Nephron progenitor cell (in vitro differentiated cells): ENCODE measurements at regions not wholly inside any gene's neighbourhood (a gene's known extent, or its start where the extent isn't known, plus 50 kb on each side); places are given as distances from the start of the nearest gene placed in this dataset.

Experiments used
- DNase-seq: peaks from one replicate; pipeline ENCODE4 v3.0.0; 2021
- H3K27ac Mint-ChIP-seq: 2 replicates; pipeline ENCODE4 v1.8.0; 2021; ENCODE audit warnings: mild to moderate bottlenecking, moderate library complexity, mixed read lengths
- H3K27me3 Mint-ChIP-seq: 2 replicates; pipeline ENCODE4 v1.8.0; 2021; ENCODE audit warnings: mild to moderate bottlenecking, low read depth, mixed read lengths; ENCODE audit not compliant: poor library complexity
- H3K36me3 Mint-ChIP-seq: 2 replicates; pipeline ENCODE4 v1.8.0; 2021; ENCODE audit warnings: low read depth, mixed read lengths
- H3K4me1 Mint-ChIP-seq: 2 replicates; pipeline ENCODE4 v1.8.0; 2021; ENCODE audit warnings: mixed read lengths
- H3K4me3 Mint-ChIP-seq: 2 replicates; pipeline ENCODE4 v1.8.0; 2021; ENCODE audit warnings: mild to moderate bottlenecking, moderate library complexity, mixed read lengths
- H3K9me3 Mint-ChIP-seq: 2 replicates; pipeline ENCODE4 v1.8.0; 2021; ENCODE audit warnings: mild to moderate bottlenecking, moderate library complexity, mixed read lengths
- TF ChIP-seq, protein P1 (sequence below): fragments of 200-600 bp; sonication (generic); IDR thresholded peaks from 2 replicates; pipeline ENCODE4 v1.5.0; 2021; ENCODE audit warnings: antibody characterized with exemption

DNA sequence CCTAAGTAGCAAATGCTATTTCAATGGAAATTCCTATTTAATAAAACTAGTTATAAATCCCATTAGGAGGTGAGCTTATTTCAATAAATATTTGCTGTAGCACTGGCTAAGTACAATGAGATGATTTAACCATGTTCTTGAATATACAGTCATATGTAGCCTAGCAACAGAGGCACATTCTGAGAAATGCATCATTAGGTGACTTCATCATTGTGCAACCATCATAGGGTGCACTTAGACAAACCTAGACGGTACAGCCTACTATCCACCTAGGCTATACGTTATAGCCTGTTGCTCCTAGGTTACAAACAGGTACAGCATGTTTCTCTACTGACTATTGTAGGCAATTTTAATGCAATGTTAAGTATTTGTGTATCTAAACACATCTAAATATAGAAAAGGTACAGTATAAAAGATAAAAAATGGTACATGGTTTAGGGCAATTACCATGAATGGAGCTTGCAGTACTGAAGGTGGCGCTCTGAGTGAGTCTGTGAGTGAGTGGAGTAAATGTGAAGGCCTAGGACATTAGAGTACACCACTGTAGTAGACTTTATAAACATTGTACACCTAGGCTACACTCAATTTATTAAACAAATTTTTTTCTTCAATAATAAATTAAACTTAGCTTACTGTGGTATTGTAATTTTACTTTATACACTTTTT, 350.1 kb downstream of the CASP12 start:
- DNase-seq, result no peak
- no peaks in the 10 kb centered on the region for H3K36me3 Mint-ChIP-seq
- TF ChIP-seq, protein P1, sequence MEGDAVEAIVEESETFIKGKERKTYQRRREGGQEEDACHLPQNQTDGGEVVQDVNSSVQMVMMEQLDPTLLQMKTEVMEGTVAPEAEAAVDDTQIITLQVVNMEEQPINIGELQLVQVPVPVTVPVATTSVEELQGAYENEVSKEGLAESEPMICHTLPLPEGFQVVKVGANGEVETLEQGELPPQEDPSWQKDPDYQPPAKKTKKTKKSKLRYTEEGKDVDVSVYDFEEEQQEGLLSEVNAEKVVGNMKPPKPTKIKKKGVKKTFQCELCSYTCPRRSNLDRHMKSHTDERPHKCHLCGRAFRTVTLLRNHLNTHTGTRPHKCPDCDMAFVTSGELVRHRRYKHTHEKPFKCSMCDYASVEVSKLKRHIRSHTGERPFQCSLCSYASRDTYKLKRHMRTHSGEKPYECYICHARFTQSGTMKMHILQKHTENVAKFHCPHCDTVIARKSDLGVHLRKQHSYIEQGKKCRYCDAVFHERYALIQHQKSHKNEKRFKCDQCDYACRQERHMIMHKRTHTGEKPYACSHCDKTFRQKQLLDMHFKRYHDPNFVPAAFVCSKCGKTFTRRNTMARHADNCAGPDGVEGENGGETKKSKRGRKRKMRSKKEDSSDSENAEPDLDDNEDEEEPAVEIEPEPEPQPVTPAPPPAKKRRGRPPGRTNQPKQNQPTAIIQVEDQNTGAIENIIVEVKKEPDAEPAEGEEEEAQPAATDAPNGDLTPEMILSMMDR, result no peak
- H3K4me1 Mint-ChIP-seq, result peaks cover 18% of the 10 kb centered on the region
- no peaks in the 10 kb centered on the region for H3K27me3 Mint-ChIP-seq
- H3K27ac Mint-ChIP-seq, result no peak overlapping the region
- no peak overlapping the region for H3K4me3 Mint-ChIP-seq
- no peaks in the 10 kb centered on the region for H3K9me3 Mint-ChIP-seq

DNA sequence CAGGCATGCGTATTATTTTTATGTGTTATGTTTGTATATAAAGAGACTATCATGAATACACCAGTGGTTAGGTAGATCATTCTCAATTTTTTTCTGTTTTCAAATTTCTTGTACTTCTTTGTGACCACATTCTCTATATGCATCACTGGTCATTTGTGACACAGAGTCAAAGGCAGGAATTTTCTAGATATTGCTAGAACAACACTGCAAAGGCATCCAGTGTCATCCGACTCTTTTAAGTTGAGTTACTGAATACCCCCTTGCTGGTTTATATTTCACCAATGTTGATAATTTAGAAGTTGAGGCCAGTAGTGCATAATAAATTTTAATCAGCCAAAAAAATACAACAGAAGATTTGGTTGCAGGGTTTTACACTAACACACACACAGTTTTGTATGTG, 351.8 kb downstream of the CASP12 start:
- TF ChIP-seq, protein P1, result no peak
- no peak for DNase-seq
- H3K4me1 Mint-ChIP-seq, result peaks cover 22% of the 10 kb centered on the region
- H3K27me3 Mint-ChIP-seq, result no peaks in the 10 kb centered on the region
- no peak overlapping the region for H3K4me3 Mint-ChIP-seq
- no peaks in the 10 kb centered on the region for H3K9me3 Mint-ChIP-seq
- H3K27ac Mint-ChIP-seq, result no peak overlapping the region
- no peaks in the 10 kb centered on the region for H3K36me3 Mint-ChIP-seq

DNA sequence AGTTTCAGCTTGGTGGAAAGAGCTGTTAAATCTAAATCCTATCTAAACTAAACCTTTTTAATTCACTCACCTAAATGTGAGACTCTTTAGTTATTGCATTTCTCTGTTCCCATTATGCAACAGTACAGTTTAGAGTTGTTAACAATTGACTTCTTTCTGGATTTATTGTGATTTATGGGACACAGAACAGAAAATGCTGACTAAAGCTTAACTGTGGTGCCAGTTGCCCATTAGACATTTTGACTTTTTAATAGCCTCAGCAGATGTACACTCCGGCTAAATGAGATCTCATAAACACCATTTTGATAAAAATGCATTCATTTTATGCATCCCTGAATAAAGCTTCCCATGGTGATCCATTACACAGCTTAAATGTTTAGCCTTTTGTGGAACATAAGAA, 356.6 kb downstream of the CASP12 start:
- no peaks in the 10 kb centered on the region for H3K27me3 Mint-ChIP-seq
- H3K4me3 Mint-ChIP-seq, result no peak overlapping the region
- no peaks in the 10 kb centered on the region for H3K9me3 Mint-ChIP-seq
- no peak for DNase-seq
- peaks cover 17% of the 10 kb centered on the region for H3K4me1 Mint-ChIP-seq
- no peaks in the 10 kb centered on the region for H3K36me3 Mint-ChIP-seq
- TF ChIP-seq, protein P1, result no peak
- no peak overlapping the region for H3K27ac Mint-ChIP-seq

DNA sequence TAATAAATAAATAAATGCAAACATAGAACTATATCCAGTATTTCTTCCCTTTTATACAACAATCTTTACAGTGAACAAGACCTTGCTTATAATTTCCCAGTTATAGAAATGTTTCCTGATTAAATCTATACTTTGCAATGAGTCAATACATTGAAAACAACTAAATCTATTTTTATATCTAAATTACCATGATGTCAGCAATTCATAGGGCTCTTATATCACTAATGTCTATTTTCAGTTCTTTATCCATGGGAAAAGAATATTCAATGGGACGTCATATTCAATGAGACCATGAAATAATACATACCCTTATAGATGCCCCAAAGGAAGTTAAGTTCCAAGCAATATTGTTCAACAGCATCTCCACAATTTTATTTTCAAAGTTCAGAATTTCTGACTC, 359.9 kb downstream of the CASP12 start:
- H3K27ac Mint-ChIP-seq, result no peak overlapping the region
- DNase-seq, result no peak
- no peaks in the 10 kb centered on the region for H3K36me3 Mint-ChIP-seq
- TF ChIP-seq, protein P1, result no peak
- no peaks in the 10 kb centered on the region for H3K27me3 Mint-ChIP-seq
- H3K4me3 Mint-ChIP-seq, result no peak overlapping the region
- no peaks in the 10 kb centered on the region for H3K9me3 Mint-ChIP-seq
- H3K4me1 Mint-ChIP-seq, result peaks cover 11% of the 10 kb centered on the region

DNA sequence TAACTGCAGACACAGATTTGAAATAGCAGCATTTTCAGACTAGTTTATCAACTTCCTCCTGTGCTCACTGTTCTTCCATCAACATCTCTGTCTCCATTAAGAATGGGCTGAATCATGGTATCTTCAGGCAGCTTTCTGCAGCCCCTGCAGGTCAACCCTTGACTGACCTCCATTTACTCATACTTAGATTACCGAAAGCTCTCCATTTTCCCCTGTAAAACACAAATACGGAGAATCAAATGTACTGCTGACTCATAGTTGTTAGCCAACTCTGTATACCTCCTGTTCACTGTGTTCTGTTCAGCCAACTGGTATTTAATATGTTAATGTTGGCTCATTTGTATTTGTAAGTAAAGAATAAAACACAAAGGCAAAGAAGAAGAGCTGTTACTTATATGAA, 364.0 kb downstream of the CASP12 start:
- TF ChIP-seq, protein P1, result no peak
- no peak for DNase-seq
- no peaks in the 10 kb centered on the region for H3K27me3 Mint-ChIP-seq
- H3K4me1 Mint-ChIP-seq, result no peaks in the 10 kb centered on the region
- H3K27ac Mint-ChIP-seq, result no peak overlapping the region
- no peak overlapping the region for H3K4me3 Mint-ChIP-seq
- no peaks in the 10 kb centered on the region for H3K36me3 Mint-ChIP-seq
- no peaks in the 10 kb centered on the region for H3K9me3 Mint-ChIP-seq

DNA sequence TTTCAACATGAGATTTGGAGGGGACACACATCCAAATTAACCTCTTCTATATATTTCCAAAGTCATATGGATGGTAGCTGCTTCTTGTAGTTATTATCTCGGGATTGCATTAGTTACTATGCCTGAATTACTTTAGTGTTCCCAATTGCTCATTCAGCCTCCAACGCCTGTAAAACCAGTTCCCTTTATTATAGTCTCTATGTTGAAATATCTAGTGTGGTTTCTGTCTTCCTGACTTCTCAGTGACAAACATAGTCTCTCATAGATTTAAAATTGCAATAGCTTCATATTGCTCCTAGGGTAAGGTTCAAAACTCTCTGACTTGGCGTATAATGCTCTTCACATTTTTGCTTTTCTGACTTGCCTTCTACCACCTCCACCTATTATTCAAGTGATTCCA, 366.4 kb downstream of the CASP12 start:
- H3K36me3 Mint-ChIP-seq, result no peaks in the 10 kb centered on the region
- no peaks in the 10 kb centered on the region for H3K4me1 Mint-ChIP-seq
- DNase-seq, result no peak
- H3K27me3 Mint-ChIP-seq, result no peaks in the 10 kb centered on the region
- H3K27ac Mint-ChIP-seq, result no peak overlapping the region
- TF ChIP-seq, protein P1, result no peak
- H3K4me3 Mint-ChIP-seq, result no peak overlapping the region
- no peaks in the 10 kb centered on the region for H3K9me3 Mint-ChIP-seq
